Right atrium auricular region (tissue), 2 donors: ENCODE measurements at regions not wholly inside any gene's neighbourhood (a gene's known extent, or its start where the extent isn't known, plus 50 kb on each side); places are given as distances from the start of the nearest gene placed in this dataset.
"Not testable (repeated sequence)": the region's sequence is repeated elsewhere in the genome, so short reads cannot be mapped to it uniquely, and the experiment has no call there.

ENCODE experiments used
- DNase-seq: peaks from one replicate; pipeline ENCODE4 v3.0.0-alpha.2; 2019; ENCODE audit warnings: low spot score
- H3K27ac ChIP-seq, 2 donors: fragments of 200-600 bp; sonication (generic); 1 replicate in 1 of 2; 2 replicates in 1 of 2; pipeline ENCODE4 v1.5.1; 2016 to 2019
- H3K27me3 ChIP-seq, 2 donors: fragments of 200-600 bp; sonication (generic); one replicate each; pipeline versions ENCODE4 v1.5.1 to v1.6.0; 2017 to 2019
- H3K36me3 ChIP-seq: fragments of 200-600 bp; sonication (generic); one replicate; pipeline ENCODE4 v1.5.1; 2016
- H3K4me1 ChIP-seq, 2 donors: fragments of 200-600 bp; sonication (generic); one replicate each; pipeline versions ENCODE4 v1.5.1 to v1.6.0; 2017 to 2019
- H3K4me3 ChIP-seq, 2 donors: fragments of 200-600 bp; sonication (generic); 1 replicate in 1 of 2; 2 replicates in 1 of 2; pipeline ENCODE4 v1.5.1; 2017 to 2019; ENCODE audit warnings: mild to moderate bottlenecking in 1 of 2, moderate library complexity in 1 of 2
- H3K9me3 ChIP-seq, 2 donors: fragments of 200-600 bp; sonication (generic); one replicate each; pipeline ENCODE4 v1.5.1; 2019
- CTCF ChIP-seq, 2 donors: fragments of 200-600 bp; sonication (generic); IDR thresholded peaks; one replicate each; pipeline ENCODE4 v1.5.1; 2019; ENCODE audit warnings: antibody characterized with exemption in 2 of 2

- peak; percentile 71 for DNase-seq
- Histone ChIP-seq H3K27ac (peak overlapping the region; percentile 80 to 84), H3K27me3 (no peaks in the 10 kb centered on the region), H3K36me3 (no peaks in the 10 kb centered on the region), H3K4me1 (peaks cover 0 to 45% of the 10 kb centered on the region in 2 donors), H3K4me3 (no peak overlapping the region), H3K9me3 (no peaks in the 10 kb centered on the region)
- TF ChIP-seq CTCF (IDR thresholded peaks at IDR 0.05), result no peak
Measured at GRCh38 chr1:30525971-30526651, 197.3 kb downstream of the MATN1 start.

DNA sequence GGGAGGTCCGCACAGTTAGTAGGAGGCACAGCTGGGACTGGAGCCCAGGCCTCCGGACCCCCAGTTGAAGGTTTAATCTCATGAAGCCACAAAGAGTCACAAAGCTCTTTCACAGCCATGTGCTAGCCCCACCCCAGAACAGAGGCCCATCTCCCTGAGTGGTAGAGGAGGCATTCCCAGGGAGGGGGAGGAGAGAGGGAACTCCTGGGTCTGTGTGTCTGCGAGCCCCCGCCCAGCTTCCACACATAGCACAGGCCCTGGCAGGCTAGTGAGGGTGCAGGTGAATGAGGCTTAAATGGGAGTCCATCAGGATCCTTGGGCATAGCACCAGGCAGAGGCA, 197.8 kb downstream of the MATN1 start:
- no peak for TF ChIP-seq CTCF (IDR thresholded peaks at IDR 0.05)
- Histone ChIP-seq H3K27me3 (no peaks in the 10 kb centered on the region), H3K9me3 (no peaks in the 10 kb centered on the region), H3K4me1 (peaks cover 0 to 45% of the 10 kb centered on the region in 2 donors), H3K36me3 (no peaks in the 10 kb centered on the region), H3K4me3 (no peak overlapping the region), H3K27ac (peak overlapping the region; percentile 80 to 84)
- DNase-seq, result no peak

- Histone ChIP-seq H3K36me3 (no peaks in the 10 kb centered on the region), H3K9me3 (no peaks in the 10 kb centered on the region), H3K27me3 (no peaks in the 10 kb centered on the region), H3K27ac (peak overlapping the region; percentile 80 to 84), H3K4me3 (no peak overlapping the region), H3K4me1 (peaks cover 0 to 45% of the 10 kb centered on the region in 2 donors)
- no peak for DNase-seq
- no peak for TF ChIP-seq CTCF (IDR thresholded peaks at IDR 0.05)
Measured at GRCh38 chr1:30524840-30525617, 198.4 kb downstream of the MATN1 start.

DNA sequence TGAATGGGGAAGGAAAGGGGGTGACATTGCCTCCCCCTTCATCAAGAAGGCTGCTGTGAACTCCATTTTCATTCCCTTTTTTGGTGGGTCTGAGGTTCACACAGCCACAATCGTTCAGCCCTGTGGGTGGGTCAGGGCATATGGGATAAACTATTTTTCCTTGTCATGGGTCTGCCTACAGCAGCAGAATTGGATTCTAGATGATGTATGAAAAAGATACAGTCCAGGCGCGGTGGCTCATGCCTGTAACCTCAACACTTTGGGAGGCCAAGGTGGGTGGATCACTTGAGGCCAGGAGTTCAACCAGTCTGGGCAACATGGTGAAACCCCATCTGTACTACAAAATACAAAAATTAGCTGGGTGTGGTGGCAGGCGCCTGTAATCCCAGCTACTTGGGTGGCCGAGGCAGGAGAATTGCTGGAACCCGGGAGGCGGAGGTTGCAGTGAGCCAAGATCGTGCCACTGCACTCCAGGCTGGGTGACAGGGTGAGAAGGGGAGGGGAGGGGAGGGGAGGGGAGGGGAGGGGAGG, 199.3 kb downstream of the MATN1 start:
- Histone ChIP-seq H3K27ac (peak overlapping the region; percentile 70 to 90), H3K4me1 (peaks cover 0 to 45% of the 10 kb centered on the region in 2 donors)
- H3K36me3 ChIP-seq, H3K9me3 ChIP-seq, H3K4me3 ChIP-seq, H3K27me3 ChIP-seq: not testable (repeated sequence)
- peak; percentile 43 for DNase-seq

DNA sequence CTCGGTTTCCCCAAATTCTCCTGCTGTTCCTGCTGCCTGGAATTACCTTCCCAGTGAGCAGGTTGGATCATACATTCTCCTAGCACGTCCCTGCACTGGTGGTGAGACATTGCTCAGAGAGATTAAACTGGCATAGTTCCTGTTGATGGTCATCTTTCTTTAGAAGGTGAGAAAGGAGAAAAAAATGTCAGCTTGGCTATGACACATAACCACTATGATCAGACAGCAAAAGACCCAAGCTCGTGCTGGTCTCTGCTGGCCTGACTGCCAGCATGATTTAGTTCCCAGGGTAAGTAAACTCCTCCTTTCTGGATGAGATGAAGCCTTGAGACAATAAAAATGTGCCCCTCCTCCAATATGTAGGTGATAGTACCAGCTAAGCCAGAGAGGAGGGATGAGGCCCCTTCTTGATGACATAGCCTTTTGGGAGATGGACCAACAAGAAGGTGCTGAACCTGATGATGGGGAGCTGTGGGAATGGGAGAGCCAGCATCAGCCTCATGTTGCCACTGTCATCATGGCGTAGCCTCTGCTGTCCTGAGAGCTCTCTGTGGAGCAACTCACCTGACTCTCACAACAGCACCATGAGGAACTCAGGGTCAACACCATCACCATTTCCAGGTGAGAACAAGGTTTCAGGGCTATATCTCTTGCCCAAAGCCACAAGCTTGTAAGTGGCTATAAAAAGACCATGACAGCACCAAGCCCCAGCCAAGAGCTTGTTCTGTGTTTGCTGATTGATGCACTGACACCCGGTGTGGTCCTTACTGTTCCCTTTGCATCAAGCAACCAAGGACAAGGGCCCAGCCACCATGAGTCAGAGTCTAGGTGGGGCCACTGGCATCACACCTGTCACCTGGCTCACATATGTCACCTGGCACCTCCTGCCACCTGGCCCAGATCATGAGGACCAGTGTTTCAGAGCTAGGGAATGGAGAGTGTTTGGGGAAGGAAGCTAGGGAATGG, 200.0 kb downstream of the MATN1 start:
- Histone ChIP-seq H3K4me1 (peaks cover 0 to 45% of the 10 kb centered on the region in 2 donors), H3K9me3 (no peaks in the 10 kb centered on the region), H3K4me3 (no peak overlapping the region), H3K27ac (peak overlapping the region; percentile 70 to 90), H3K27me3 (no peaks in the 10 kb centered on the region), H3K36me3 (no peaks in the 10 kb centered on the region)
- DNase-seq, result peak; percentile 73
- TF ChIP-seq CTCF (IDR thresholded peaks at IDR 0.05), result no peak
